ENCODE measurements at regions not wholly inside any gene's neighbourhood (a gene's known extent, or its start where the extent isn't known, plus 50 kb on each side); places are given as distances from the start of the nearest gene placed in this dataset.

DNA sequence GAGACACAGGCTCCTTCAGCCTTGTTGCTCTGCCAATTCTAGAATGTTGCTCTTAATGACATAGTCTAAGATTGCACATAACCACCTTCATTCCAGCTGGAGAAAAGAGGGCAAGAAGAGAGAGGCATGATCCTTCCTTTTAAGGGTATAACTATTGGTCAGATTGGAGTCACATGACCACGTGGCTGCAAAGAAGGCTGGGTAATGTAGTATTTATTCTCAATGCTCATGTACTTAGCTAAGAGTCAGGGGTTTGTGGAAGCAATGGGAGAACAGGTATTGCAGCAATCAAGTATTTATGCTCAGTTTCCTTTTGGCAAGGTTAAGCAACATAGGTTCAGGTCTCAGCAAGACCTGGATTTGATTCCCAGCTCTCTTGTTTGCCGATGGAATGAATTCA, 298.8 kb upstream of the TBX3 start:
- no peak for TF ChIP-seq CTCF (conservative IDR thresholded peaks at IDR 0.05 in 1 of 2, IDR thresholded peaks at IDR 0.05 in 1 of 2; ENCODE audit: low read depth in 1 of 2, low read length in 2 of 2)
- TF ChIP-seq EZH2 (IDR thresholded peaks at IDR 0.05; ENCODE audit: low read length, missing control alignments): no peak

Measured in fibroblast of lung (primary cell).